Suprapubic skin (tissue), 4 donors: ENCODE measurements at regions not wholly inside any gene's neighbourhood (a gene's known extent, or its start where the extent isn't known, plus 50 kb on each side); places are given as distances from the start of the nearest gene placed in this dataset.

ENCODE experiments used
- DNase-seq, 2 donors: peaks; one replicate each; pipeline ENCODE4 v3.0.0-alpha.2; 2019; ENCODE audit warnings: low spot score in 2 of 2
- H3K27ac ChIP-seq: fragments of 200-600 bp; sonication (generic); one replicate; pipeline ENCODE4 v1.5.1; 2019
- H3K27me3 ChIP-seq: fragments of 200-600 bp; sonication (generic); one replicate; pipeline ENCODE4 v1.5.1; 2019
- H3K36me3 ChIP-seq: fragments of 200-600 bp; sonication (generic); one replicate; pipeline ENCODE4 v1.5.1; 2019
- H3K4me1 ChIP-seq: fragments of 200-600 bp; sonication (generic); one replicate; pipeline ENCODE4 v1.5.1; 2019
- H3K4me3 ChIP-seq: fragments of 200-600 bp; sonication (generic); one replicate; pipeline ENCODE4 v1.5.1; 2019; ENCODE audit warnings: mild to moderate bottlenecking
- H3K9me3 ChIP-seq: fragments of 200-600 bp; sonication (generic); one replicate; pipeline ENCODE4 v1.5.1; 2019
- CTCF ChIP-seq, 2 donors: fragments of 200-600 bp in 1 of 2; fragments of 450-650 bp in 1 of 2; sonication (generic) in 1 of 2; IDR thresholded peaks; one replicate each; pipeline ENCODE4 v1.5.1; 2016 to 2019; ENCODE audit warnings: antibody characterized with exemption in 2 of 2, mild to moderate bottlenecking in 1 of 2, moderate library complexity in 1 of 2
- EP300 ChIP-seq: sonication (generic); formaldehyde crosslinking; IDR thresholded peaks from one replicate; pipeline ENCODE4 v1.6.1; 2017; ENCODE audit warnings: antibody characterized with exemption
- POLR2A ChIP-seq, 2 donors: fragments of 450-650 bp; IDR thresholded peaks; one replicate each; pipeline ENCODE4 v1.6.1; 2017; ENCODE audit warnings: antibody characterized with exemption in 2 of 2, mild to moderate bottlenecking in 2 of 2, moderate library complexity in 2 of 2
- POLR2AphosphoS5 ChIP-seq, 3 donors: sonication (generic); formaldehyde crosslinking; IDR thresholded peaks; one replicate each; pipeline ENCODE4 v1.6.1; 2017; ENCODE audit warnings: antibody characterized with exemption in 3 of 3
- WGBS: methylation state at CpG from one replicate; pipeline ENCODE4 v1.1.5; 2018; 5-methylcytosine and 5-hydroxymethylcytosine counted together

DNA sequence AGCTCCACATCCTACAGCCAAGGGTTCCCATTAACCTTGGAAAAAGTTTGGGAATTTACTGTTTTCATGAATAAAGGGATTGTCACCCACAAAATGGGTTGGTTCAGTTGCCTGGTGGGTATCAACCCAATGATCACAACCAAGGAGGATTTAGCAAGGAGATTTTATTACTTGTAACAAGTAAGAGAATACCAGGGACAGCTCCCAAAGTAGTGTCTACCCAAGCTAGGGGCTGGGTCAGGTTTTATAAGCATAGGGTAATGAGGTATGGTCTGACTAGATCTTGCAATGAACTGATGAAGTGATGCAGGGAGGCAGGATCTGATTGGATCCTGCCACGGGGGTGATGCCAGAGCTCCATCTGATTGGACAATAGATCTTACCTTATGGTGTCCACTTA, 681.8 kb downstream of the SLC4A3 start:
- WGBS = 69% methylated on average over 1 of the region's 1 CpG

GRCh38 chr2:220310451-220310861, 683.0 kb downstream of the SLC4A3 start:
- no peak for TF ChIP-seq EP300
- TF ChIP-seq POLR2AphosphoS5 (IDR thresholded peaks at IDR 0.05) = no peak
- no peak for TF ChIP-seq POLR2A (IDR thresholded peaks at IDR 0.05)
- no peak for TF ChIP-seq CTCF (IDR thresholded peaks at IDR 0.05)
- H3K4me1 ChIP-seq = no peaks in the 10 kb centered on the region
- H3K36me3 ChIP-seq = no peaks in the 10 kb centered on the region
- H3K27ac ChIP-seq = no peak overlapping the region
- 40% methylated on average over 1 of the region's 1 CpG for WGBS
- H3K27me3 ChIP-seq = no peaks in the 10 kb centered on the region
- no peak overlapping the region for H3K4me3 ChIP-seq
- H3K9me3 ChIP-seq = no peaks in the 10 kb centered on the region
- no peak for DNase-seq

More for the DNA sequence above, 681.8 kb downstream of the SLC4A3 start:
- no peaks in the 10 kb centered on the region for H3K9me3 ChIP-seq
- H3K4me1 ChIP-seq = no peaks in the 10 kb centered on the region
- TF ChIP-seq CTCF (IDR thresholded peaks at IDR 0.05) (no peak), POLR2A (IDR thresholded peaks at IDR 0.05) (no peak), EP300 (no peak), POLR2AphosphoS5 (IDR thresholded peaks at IDR 0.05) (no peak)
- no peak overlapping the region for H3K27ac ChIP-seq
- H3K27me3 ChIP-seq = no peaks in the 10 kb centered on the region
- DNase-seq = no peak
- no peak overlapping the region for H3K4me3 ChIP-seq
- H3K36me3 ChIP-seq = no peaks in the 10 kb centered on the region

DNA sequence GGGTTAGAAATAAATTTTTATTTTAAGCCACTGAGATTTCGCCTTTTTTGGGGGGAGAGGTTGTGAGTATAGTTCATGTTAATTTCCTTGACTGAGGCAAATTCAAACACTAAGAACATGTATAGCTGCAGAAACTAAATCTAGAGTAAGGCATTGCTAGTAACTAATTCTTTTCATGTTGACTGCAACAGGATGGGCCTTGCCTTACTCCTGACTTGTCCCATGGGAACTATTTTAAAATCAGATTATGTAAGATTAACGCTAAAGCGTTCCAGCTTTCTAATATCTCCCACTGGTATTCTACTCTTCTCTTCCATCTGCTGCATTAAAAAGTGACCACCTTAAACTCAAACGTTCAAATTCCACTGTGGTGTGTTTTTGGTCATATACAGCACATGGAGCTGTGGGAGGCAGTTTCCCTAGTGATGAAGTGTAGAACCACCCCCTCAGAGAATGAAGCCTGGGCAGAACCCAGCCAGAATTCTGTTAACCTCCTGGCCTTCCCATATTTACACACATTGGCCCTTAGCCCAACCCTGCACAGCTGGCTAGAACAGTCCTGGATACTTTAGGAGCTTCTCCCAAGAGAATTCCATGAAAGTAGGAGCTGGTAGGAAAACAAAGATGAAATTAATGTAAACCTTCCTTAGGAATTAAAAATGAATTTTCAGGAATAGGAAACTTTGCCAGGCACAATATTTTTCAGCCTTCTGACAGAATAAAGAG, 687.8 kb downstream of the SLC4A3 start:
- Histone ChIP-seq H3K27me3 (no peaks in the 10 kb centered on the region), H3K4me1 (no peaks in the 10 kb centered on the region), H3K27ac (no peak overlapping the region), H3K4me3 (no peak overlapping the region), H3K9me3 (no peaks in the 10 kb centered on the region), H3K36me3 (no peaks in the 10 kb centered on the region)
- TF ChIP-seq EP300 (no peak), CTCF (IDR thresholded peaks at IDR 0.05) (no peak), POLR2AphosphoS5 (IDR thresholded peaks at IDR 0.05) (no peak), POLR2A (IDR thresholded peaks at IDR 0.05) (no peak)
- WGBS = 71% methylated on average over 4 of the region's 4 CpGs
- no peak for DNase-seq

- Histone ChIP-seq H3K36me3 (no peaks in the 10 kb centered on the region), H3K27ac (no peak overlapping the region), H3K4me3 (no peak overlapping the region), H3K9me3 (no peaks in the 10 kb centered on the region), H3K4me1 (no peaks in the 10 kb centered on the region), H3K27me3 (no peaks in the 10 kb centered on the region)
- WGBS = 98% methylated on average over 2 of the region's 2 CpGs
- TF ChIP-seq POLR2A (IDR thresholded peaks at IDR 0.05) = no peak
- no peak for TF ChIP-seq POLR2AphosphoS5 (IDR thresholded peaks at IDR 0.05)
- no peak for TF ChIP-seq CTCF (IDR thresholded peaks at IDR 0.05)
- TF ChIP-seq EP300 = no peak
- DNase-seq = no peak
These were observed 690.6 kb downstream of the SLC4A3 start for GRCh38 chr2:220318037-220318436.

GRCh38 chr2:220318508-220318907, 691.1 kb downstream of the SLC4A3 start:
- no peaks in the 10 kb centered on the region for H3K9me3 ChIP-seq
- TF ChIP-seq CTCF (IDR thresholded peaks at IDR 0.05) (no peak), EP300 (no peak)
- no peak overlapping the region for H3K4me3 ChIP-seq
- no peaks in the 10 kb centered on the region for H3K27me3 ChIP-seq
- no peaks in the 10 kb centered on the region for H3K4me1 ChIP-seq
- H3K36me3 ChIP-seq = no peaks in the 10 kb centered on the region
- DNase-seq = no peak
- WGBS = 87% methylated on average over 1 of the region's 1 CpG
- H3K27ac ChIP-seq = no peak overlapping the region
